ENCODE measurements at regions not wholly inside any gene's neighbourhood (a gene's known extent, or its start where the extent isn't known, plus 50 kb on each side); places are given as distances from the start of the nearest gene placed in this dataset.

GRCh38 chr2:16181062-16181740 is 240.9 kb downstream of the MYCN start:
- DNase-seq, result no peak

DNA sequence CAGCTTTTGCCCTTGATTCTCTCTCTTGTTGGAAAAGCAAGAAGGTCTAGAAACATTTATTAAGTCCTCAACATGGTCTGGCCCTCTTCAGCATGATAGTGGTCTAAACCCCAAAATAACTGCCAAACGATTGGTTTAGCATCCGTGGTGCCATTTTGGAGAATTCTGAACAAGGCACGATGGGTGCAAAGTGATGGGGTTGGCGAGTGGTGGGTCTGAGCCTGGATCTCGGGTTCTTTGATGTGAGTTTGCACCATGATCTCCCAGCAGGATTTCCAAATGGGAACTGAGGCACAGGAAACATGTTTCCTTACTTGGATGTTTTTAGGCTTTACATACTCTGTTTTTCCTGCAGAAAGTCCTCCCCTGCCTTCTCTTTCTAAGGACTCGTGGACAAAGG is 240.3 kb downstream of the MYCN start:
- no peak for DNase-seq

DNA sequence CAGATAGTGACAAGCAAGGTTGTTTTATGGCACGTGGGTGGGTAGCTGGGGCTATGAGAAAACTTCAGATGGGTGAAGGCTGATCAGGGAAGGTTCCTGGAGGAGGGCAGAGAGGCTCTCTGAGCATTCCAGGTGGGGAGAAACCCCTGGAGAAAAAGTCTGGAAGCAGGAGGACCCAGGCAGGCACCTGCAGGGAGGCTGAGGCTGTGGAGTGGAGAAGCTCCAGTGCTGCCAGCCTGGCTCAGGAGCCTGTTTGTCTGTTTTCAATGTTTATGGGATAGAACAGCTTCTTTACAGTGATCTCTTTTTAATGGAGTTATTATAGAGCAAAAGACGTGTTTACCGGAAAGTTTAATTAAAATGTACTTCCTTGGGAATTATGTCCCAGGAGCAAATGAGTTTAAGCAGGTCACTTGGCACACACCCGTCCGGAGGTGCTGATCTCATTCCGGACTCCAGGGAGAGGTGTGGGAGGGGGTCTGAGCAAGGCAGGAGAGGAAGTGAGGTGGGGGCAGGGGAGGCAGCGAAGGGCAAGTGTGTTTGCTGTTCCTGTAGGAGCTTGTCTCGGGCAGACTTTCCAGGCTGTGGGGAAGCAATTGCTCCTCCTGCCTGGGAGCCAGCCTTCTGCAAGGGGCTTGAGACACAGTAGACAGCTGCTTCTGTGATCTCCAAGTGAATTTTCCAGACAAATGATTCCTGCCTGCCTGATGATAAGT is 239.5 kb downstream of the MYCN start:
- DNase-seq, result no peak

- DNase-seq, result no peak
Observed at GRCh38 chr2:16178551-16179130, 238.3 kb downstream of the MYCN start.

- DNase-seq, result no peak
Observed at GRCh38 chr2:16177671-16178180, 237.4 kb downstream of the MYCN start.

DNA sequence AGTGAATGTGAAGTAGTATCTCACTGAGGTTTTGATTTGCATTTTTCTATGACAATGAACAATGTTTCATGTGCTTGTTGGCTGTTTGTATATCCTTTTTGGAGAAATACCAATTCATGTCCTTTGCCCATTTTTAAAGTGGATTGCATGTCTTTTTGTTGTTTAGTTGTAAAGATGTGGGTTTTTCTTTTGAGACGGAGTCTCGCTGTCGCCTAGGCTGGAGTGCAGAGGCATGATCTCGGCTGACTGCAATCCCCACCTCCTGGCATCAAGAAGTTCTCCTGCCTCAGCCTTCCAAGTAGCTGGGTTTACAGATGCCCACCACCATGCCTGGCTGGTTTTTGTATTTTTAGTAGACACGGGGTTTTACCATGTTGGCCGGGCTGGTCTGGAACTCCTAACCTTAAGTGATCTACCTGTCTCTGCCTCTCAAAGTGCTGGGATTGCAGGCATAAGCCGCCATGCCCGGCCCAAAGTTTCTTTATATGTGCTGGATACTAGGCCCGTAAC is 236.7 kb downstream of the MYCN start:
- DNase-seq, result no peak

DNA sequence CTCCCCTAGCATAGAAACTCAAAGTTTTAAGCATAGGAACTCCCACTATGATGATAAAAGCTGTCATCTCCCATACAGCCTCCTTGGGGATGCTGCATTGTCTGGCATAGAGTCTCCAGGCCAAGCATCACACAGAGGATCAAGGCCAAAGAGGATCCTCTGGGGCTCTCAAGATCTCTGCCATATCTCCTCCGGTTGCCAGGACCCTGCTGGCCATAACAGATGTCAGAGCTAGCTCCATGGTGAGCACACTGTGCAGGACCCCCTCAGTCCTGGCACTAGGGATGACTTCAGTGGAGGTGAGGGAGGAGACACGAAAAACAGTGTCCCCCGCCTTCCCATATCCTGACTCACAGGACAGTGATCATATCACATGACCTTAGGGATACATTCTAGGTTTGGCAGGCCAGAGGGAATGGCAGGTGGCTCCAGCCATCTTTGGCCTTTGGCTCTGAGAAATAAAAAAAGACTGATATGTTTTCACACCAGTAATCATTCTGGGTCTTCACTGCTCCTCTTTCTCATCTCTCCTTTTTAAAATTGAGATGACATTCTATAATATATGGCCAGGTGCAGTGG is 235.0 kb downstream of the MYCN start:
- no peak for DNase-seq

- DNase-seq, result no peak
Observed at GRCh38 chr2:16174693-16175045, 234.3 kb downstream of the MYCN start.

GRCh38 chr2:16173893-16174692 is 233.7 kb downstream of the MYCN start:
- no peak for DNase-seq

DNA sequence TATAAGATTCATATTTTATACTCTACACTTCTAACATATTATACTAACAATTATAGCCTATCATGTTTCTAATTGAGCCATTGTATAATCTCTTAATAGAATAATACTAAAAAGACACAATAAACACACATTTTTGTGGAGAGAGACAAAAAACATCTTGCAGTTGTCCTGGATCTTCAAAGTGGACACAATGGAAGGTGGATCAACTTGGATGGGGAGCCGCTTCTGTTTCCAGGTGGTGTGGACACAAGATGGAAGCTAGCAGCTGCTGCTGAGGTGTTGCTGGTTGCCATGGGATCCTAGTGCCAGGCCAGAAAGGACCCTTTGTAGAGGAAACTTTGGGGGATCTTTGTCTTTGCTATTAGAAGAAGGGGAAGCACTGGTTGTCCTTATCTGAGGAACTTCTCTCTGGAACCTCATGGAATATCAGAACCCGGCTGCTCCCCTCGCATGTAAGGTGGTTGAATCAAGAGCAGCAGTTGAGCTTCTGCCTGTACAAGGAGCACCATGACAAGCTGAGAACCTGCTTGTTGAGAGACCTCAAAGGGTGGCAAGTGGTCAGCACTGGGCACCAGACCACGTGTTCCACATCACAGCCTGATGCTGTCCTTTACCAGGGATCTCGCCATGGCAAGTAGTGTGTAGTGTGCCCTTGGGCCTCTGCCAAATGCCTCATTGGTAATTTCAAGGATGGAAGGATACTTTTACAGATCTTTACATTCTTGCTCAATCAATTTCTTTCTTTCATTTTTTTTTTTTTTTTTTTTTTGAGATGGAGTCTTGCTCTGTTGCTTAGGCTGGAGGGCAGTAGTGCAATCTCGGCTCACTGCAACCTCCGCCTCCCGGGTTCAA is 232.2 kb downstream of the MYCN start:
- no peak for DNase-seq

DNA sequence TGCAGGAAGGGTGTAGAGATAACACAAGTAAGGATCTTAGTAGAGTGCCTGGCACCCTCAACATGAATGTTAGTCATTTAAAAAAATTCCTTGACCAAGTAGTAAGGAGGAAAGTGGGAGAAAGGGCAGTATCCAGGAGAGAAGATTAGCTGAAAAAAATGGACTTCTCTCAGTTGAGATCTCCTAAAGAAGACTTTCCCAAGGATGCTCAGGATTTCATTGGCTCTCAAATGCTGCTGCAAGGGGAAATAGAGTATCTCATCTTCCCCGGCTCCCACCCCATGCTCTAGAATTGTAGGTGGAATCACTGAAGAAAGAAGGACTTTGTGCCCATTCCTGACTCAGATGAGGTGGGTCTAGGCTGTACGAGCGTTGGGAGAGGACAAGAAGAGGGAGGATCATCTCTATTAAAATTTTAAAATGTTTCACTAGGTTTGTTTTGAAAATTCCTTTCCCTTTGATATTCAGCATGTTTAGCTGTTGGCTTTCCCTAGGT is 231.1 kb downstream of the MYCN start:
- no peak for DNase-seq

DNA sequence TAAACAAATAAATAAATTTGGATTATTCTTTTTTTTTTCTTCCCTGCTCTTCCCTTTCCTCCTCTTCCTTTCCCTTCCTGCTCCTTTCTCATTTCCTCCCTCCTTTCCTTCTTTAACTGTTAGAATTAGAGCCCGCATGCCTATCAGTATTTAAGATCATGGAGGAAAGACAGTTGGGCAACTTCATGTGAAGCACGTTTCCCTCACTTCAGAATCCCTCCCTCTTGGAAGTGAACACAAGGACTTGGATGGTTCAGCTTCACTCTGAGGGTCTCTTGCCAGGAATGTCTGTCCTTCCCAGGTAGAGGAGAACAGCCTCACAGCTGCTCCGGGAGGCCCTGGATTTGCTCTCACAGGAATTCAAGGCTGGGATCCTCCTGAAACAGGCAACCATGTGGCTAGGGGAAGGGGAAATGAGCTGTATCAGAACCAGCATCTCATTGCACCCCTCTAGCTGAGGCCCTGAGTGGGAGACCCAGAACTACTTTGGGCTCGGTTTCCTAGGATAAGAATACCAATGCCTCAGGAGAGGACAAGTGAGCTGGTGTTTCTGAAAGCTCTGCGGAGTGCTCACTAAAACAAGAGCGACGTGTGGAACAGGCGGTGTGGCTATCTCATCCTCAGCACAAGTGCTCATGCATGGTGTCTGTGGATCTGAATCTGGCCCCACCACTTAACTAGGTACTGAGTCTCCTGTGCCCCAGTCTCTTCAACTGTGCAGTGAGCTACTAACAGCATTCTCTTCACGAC is 230.5 kb downstream of the MYCN start:
- DNase-seq, result no peak

GRCh38 chr2:16169381-16169960 is 229.1 kb downstream of the MYCN start:
- no peak for DNase-seq

DNA sequence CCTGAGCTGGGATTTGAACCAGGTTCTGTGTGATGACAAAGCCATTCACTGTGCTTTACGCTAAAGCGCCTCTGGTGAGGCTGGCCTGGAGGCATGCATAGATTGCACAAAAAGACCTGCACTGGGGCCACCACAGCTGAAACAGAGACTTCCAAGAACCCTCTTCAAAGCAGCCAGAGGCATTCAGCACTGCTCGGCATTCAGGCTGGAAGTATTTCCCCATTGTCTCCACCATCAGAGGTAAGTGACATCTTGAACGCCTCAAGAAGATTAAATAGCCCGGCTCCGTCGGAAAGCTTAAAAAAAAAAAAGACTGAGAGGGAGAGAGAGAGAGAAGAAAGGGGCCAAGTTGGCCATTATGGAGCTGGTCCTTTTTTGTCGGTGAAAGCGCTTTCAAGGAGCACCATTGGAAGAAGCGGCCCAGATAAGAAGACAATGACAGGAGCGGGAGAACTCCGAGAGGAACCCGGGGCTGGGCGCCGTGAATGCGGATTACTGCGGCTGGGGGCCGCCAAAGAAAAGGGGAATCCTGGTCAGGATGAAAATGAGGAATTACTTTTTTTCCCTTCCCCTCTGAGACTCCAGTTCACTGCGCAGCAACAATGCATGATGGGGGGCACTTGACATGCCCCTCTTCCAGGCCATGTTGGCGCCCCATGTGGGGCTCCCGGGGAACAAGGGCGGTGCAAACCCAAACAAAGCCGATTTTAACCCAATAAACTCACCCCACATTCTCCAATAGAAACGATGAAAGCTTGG is 228.3 kb downstream of the MYCN start:
- no peak for DNase-seq

GRCh38 chr2:16167870-16168426 is 227.6 kb downstream of the MYCN start:
- no peak for DNase-seq

- DNase-seq, result no peak
Observed at GRCh38 chr2:16167451-16167861, 227.1 kb downstream of the MYCN start.

GRCh38 chr2:16166327-16166981 is 226.1 kb downstream of the MYCN start:
- no peak for DNase-seq

GRCh38 chr2:16165518-16166326 is 225.4 kb downstream of the MYCN start:
- no peak for DNase-seq
